Cardiac septum (tissue), 1 donor: ENCODE measurements at regions not wholly inside any gene's neighbourhood (a gene's known extent, or its start where the extent isn't known, plus 50 kb on each side); places are given as distances from the start of the nearest gene placed in this dataset.
"Not testable (repeated sequence)": the region's sequence is repeated elsewhere in the genome, so short reads cannot be mapped to it uniquely, and the experiment has no call there.

Source experiments
- DNase-seq: peaks from one replicate; pipeline ENCODE4 v3.0.0-alpha.2; 2020; ENCODE audit warnings: low spot score
- intact Hi-C: fragments of 100-400 bp; cut with DNase I; formaldehyde crosslinking; loops from one replicate; pipeline ENCODE4 v1.14.0; 2022
- donor health status: DM: no; HTN: no; CAD: no.

GRCh38 chr13:87208636-87209035 lies 462.5 kb upstream of the SLITRK5 start:
- no peak for DNase-seq
- intact Hi-C loops, result no loop called here

DNA sequence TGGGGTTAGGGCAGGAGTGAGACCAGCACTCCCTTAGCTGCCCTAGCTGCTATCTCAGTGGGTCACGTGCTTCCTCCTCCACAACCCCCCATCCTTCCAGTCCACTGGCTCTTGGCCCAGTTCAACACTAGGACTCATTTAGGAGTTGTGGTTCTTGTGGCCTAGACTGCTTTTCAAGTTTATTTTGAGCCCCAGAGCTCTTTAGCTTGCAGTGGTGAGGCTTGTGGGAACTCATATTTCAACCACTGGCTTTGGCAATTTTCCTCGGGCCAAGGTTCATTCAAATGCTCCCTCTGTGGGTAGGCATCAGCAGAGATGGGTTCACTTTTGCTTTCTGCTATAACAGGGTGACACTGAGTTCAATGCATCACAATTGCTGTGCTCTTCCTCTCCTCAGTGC lies 436.2 kb upstream of the SLITRK5 start:
- intact Hi-C loops, result no loop called here

DNA sequence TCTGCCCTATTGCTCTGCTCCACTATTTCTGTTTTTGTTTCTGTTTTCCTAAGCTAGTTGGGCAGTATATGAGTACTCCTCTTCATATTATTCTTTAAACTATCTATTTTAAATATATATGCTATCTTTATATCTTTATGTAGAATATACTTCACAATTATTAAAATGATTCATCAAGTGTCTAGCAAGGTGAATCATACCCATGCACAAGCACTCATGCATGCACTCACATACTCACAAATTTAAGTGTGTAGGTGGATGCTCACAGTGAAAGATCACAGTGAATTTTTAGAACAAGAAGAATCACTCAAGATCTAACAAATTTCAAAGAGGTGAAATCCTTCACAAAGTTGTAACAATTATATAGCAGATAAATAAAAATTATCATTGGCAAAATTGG lies 435.6 kb upstream of the SLITRK5 start:
- no peak for DNase-seq
- intact Hi-C loops, result no loop called here

More for the DNA sequence above, 436.2 kb upstream of the SLITRK5 start:
- no peak for DNase-seq

DNA sequence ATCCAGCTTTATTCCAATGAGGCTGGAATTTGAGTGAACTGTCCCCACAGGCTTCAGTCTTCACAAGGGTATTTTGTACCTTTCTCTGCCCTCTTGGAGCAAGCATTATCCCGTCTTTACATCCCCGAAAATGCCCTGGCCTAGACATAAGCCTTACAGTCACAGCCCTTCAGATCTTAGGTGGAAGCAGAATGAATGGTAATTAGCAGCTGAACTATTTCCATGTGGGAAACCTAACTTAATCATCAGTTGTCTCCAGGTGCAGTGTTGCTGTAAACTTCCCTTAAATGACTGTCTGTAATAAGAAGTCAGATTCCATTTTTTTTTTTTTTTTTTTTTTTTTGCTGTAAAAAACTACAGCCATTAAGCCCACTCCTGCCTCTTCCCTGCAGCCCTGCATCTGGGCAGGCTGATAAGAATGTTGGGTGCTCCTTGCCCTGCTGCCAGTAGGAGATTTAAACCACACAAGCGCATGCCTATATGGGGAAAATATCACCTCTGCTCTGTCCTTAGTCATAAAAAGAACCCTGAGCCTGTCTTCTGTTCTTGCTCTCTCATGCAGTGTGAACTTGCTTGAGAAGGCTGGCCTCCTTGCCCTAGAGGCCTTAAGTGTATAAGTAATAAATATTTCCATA lies 426.8 kb upstream of the SLITRK5 start:
- intact Hi-C loops, result no loop called here
- no peak for DNase-seq

- DNase-seq, intact Hi-C loops: not testable (repeated sequence)
Observed at GRCh38 chr13:87249847-87250246, 421.3 kb upstream of the SLITRK5 start.

GRCh38 chr13:87255394-87255793 lies 415.8 kb upstream of the SLITRK5 start:
- intact Hi-C loops, result no loop called here
- DNase-seq, result no peak

GRCh38 chr13:87259479-87260083 lies 411.6 kb upstream of the SLITRK5 start:
- intact Hi-C loops, result no loop called here
- no peak for DNase-seq

DNA sequence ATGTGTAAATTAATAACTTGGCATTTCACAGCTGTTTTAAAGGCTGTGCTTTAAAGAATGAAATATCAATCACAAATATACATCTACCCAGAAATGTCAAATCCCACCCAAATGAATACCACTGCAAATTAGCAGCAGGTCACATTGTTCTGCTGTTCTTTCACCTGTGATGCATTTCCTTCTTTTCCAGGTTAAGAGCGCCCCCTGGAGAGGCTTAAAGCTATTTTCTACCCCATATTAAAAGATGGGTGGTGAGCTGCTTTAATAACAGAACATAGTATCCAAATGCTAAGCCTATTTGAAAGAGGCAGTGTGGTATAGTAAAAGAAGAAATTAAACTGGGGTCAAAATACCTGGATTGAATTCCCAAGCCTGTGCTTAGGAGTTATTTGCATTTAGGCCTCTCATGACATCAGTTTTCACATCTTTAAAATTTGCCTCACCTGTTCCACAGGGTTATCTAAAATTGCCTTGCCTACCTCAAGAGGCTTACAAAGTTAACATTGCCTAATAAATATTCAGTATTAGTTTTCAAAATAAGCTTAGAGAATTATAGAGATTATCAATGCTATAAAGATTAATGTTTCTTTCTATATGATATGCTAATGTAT lies 396.9 kb upstream of the SLITRK5 start:
- no peak for DNase-seq

GRCh38 chr13:87280139-87280538 lies 391.0 kb upstream of the SLITRK5 start:
- no peak for DNase-seq
- intact Hi-C loops, result no loop called here

More for the DNA sequence above, 396.9 kb upstream of the SLITRK5 start:
- intact Hi-C loops, result loop anchor here (2.0 kb wide), 1 partner anchor 404 kb away; no protein-coding TSS in a partner anchor

DNA sequence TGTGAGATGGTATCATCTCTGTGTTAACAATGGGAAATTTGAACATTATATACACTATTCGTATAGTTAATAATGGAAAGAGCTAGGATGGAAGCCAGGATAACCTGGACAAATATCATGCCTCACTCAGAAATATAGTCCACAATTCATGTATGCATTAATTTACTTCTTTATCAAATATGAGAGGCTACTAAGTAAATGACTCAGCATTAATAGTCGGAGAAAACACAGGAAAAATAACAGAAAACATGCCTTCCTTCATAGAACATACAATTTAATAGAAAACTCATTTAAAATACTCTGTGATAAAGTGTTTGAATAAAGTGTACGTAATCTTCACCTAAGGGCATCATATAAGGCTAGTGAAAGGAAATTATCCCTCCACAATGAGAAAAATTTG lies 383.4 kb upstream of the SLITRK5 start:
- intact Hi-C loops, result no loop called here
- no peak for DNase-seq

DNA sequence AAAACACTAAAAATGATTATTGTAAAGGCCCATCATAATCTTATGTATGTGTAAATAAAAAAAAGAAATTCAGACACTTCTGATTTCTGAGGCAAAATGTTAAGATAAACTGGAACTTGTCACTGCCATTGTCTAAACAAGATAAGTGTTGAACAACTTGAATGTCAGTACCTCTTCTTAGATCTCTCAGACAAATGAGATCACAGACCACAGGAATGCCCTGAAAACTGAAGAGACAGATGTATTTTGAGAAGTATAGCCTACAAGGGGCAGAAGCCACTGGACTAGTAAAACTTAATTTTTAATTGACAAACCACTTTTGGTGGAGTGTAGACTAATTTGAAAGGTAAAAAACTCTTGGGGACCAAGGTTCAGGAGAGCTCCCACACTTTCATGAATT lies 375.5 kb upstream of the SLITRK5 start:
- intact Hi-C loops, result no loop called here
- no peak for DNase-seq

DNA sequence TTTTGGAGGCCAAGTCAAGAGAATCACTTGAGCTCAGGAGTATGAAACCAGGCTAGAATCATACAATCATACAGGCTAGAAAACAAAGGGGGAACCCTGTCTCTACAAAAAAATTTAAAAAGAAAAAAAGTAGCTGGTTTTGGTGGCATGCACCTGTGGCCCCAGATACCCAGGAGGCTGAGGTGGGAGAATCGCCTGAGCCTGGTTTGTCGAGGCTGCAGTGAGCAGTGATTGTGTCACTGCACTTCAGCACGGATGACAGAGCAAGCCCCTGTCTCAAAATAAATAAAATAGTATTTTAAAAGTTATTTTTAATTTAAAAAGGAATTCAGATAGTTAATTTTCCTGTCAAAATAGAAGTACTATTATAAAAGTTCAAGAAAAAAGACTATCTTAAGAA lies 369.1 kb upstream of the SLITRK5 start:
- no peak for DNase-seq

GRCh38 chr13:87302931-87303330 lies 368.2 kb upstream of the SLITRK5 start:
- DNase-seq, result no peak
- intact Hi-C loops, result no loop called here

More for the DNA sequence above, 369.1 kb upstream of the SLITRK5 start:
- intact Hi-C loops, result no loop called here

DNA sequence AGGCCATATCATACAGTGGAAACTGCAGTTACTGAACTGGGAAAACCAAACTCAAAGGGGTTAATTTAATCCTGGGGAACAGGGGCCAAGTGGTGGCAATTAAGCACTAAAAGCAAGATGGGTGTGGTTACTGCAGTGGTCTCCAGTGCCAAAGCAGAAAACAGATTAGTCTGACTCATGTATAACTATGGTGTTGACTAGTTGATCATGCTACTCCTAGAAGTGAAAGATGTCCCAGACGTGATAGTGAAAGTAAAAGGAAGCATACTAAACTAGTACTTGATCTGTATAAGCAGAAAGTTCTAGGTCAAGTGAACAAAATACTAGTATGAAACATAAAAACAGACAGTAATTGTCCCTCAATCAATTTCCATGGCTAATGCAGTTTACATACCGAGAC lies 360.0 kb upstream of the SLITRK5 start:
- intact Hi-C loops, result no loop called here
- no peak for DNase-seq

DNA sequence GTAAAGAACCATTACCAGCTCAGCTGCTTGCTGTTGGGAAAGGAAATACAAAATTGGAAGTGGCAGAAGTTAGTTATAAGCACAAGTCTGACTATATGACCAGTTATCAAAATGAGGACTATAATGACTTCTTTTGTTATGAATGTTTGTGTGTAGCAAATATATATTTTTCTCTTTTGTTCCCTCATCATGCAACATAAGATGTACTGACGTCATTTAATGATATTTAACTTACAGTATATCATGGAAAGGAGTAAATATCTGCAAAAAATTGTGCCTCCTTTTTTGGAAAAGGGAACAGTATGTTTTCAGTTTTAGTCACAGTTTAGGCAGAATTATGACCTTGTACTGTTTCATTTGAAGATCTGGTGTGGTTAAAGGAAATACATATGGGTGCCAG lies 356.3 kb upstream of the SLITRK5 start:
- DNase-seq, result no peak
- intact Hi-C loops, result no loop called here

- DNase-seq, result no peak
- intact Hi-C loops, result no loop called here
Observed at GRCh38 chr13:87322386-87322785, 348.8 kb upstream of the SLITRK5 start.

- intact Hi-C loops, result no loop called here
- DNase-seq, result no peak
Observed at GRCh38 chr13:87324558-87324957, 346.6 kb upstream of the SLITRK5 start.

DNA sequence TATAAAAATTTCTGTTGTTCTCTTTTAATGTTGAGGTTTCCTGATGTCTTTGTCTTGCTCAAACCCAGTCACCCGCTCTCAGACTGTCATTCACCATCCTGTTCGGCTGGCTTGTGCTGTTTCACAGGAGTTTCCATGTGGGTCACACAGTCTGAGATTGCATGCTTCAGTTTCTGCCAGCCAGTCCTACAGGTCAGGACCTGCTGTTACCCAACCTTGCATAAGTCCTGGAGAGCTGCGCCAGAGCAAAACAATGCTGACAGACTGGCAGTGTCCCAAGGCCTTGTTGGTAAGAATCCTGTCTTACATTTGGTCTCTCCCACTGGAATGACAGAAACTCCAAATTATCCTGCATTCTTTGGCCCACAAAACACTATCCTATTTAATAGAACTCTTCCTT lies 340.0 kb upstream of the SLITRK5 start:
- DNase-seq, result no peak
- intact Hi-C loops, result no loop called here

DNA sequence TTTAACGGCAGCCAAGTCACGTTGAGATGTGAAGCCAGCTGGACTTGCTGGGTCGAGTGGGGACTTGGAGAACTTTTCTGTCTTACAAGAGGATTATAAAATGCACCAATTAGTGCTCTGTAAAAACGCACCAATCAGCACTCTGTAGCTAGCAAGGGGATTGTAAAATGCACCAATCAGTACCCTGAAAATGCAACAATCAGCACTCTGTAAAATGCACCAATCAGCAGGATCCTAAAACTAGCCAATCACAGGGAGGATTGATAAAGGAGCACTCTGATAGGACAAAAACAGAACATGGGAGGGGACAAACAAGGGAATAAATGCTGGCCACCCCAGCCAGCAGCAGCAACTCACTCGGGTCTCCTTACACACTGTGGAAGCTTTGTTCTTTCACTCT lies 337.6 kb upstream of the SLITRK5 start:
- intact Hi-C loops, result no loop called here
- DNase-seq, result no peak

DNA sequence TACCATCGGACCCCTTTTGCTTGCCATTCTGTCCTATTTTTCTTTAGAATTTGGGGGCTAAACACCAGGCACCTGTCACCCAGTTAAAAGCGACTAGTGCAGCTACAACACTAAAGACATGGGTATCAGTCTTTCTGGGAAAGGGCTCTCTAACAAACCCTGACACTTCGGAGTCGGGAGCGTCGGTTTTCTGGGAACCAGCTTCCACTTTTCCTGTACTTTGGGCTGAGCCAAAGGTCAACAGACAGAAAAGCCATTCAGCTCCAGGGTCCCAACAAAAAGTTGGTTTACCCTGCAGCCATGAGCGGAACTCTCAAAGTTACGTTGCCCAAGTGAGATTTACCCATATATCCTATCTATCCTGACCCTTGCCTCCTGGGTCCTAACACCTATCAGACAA lies 337.0 kb upstream of the SLITRK5 start:
- intact Hi-C loops, result no loop called here
- DNase-seq, result no peak

- intact Hi-C loops, DNase-seq: not testable (repeated sequence)
Observed at GRCh38 chr13:87336346-87336889, 334.8 kb upstream of the SLITRK5 start.
